Psoas muscle (tissue), 7 donors: ENCODE measurements at regions not wholly inside any gene's neighbourhood (a gene's known extent, or its start where the extent isn't known, plus 50 kb on each side); places are given as distances from the start of the nearest gene placed in this dataset.

Source experiments
- ATAC-seq, 4 donors: fragments of 200-7000 bp; cut with Tn5 transposase; one replicate each; pipeline ENCODE4 v1.9.1; 2020; ENCODE audit warnings: moderate library complexity in 3 of 4, mild to moderate bottlenecking in 2 of 4
- DNase-seq, 2 donors: peaks; one replicate each; pipeline ENCODE4 v3.0.0-alpha.2; 2020
- H3K27ac ChIP-seq: fragments of 200-600 bp; one replicate; pipeline ENCODE4 v1.8.0; 2022
- H3K27me3 ChIP-seq, 3 donors: fragments of 200-600 bp in 1 of 3; one replicate each; pipeline versions ENCODE4 v1.6.1 to v1.8.0; 2013 to 2022; ENCODE audit warnings: low read length in 2 of 3, mild to moderate bottlenecking in 2 of 3, moderate library complexity in 1 of 3; ENCODE audit not compliant: insufficient read depth in 3 of 3
- H3K36me3 ChIP-seq, 2 donors: fragments of 200-600 bp in 1 of 2; one replicate each; pipeline versions ENCODE4 v1.6.1 to v1.8.0; 2013 to 2022; ENCODE audit warnings: low read depth in 1 of 2, mild to moderate bottlenecking in 1 of 2, moderate library complexity in 1 of 2; ENCODE audit not compliant: insufficient read depth in 1 of 2
- H3K4me1 ChIP-seq: fragments of 200-600 bp; one replicate; pipeline ENCODE4 v1.8.0; 2022
- H3K4me3 ChIP-seq: fragments of 200-600 bp; one replicate; pipeline ENCODE4 v1.8.0; 2022; ENCODE audit warnings: mild to moderate bottlenecking
- H3K9me3 ChIP-seq: fragments of 200-600 bp; one replicate; pipeline ENCODE4 v1.8.0; 2022
- CTCF ChIP-seq: fragments of 200-600 bp; IDR thresholded peaks from one replicate; pipeline ENCODE4 v1.8.0; 2022; ENCODE audit warnings: antibody characterized with exemption
- WGBS, 3 donors: extraction: QIAGEN DNeasy Blood & Tissue Kit; methylation state at CpG; one replicate each; pipeline versions ENCODE4 v1.1.6 to v1.1.7; 2013; 5-methylcytosine and 5-hydroxymethylcytosine counted together
- intact Hi-C, 2 donors: fragments of 100-400 bp; cut with DNase I; formaldehyde crosslinking; loops; one replicate each; pipeline versions ENCODE4 v1.11.0 to v1.14.2; 2022
- donor health status: healthy with polysubstance abuse.
- donor health status: DM: no; HTN: no; CAD: no; lungs with moderate emphysema.
- donor health status: Bipolar disorder and iron deficiency.
- donor health status: healthy.
- donor health status: DM: yes; HTN: yes; CAD: no.
- donor health status: DM: no; HTN: no; CAD: no.
- donor health status: DM: yes; HTN: yes; CAD: no.

- WGBS, 3 donors, result 17 to 18% (median 18%) methylated on average over 2 of the region's 2 CpGs
- H3K4me1 ChIP-seq, result no peaks in the 10 kb centered on the region
- no peak overlapping the region for H3K27ac ChIP-seq
- ATAC-seq, result peak in 3 of 4 donors; percentile 61 to 76 (median 65)
- no peak overlapping the region for H3K4me3 ChIP-seq
- intact Hi-C loops, result no loop called here
- no peak for TF ChIP-seq CTCF
- no peaks in the 10 kb centered on the region for H3K36me3 ChIP-seq
- H3K9me3 ChIP-seq, result no peaks in the 10 kb centered on the region
- DNase-seq, result no peak
- H3K27me3 ChIP-seq, result peaks cover 0 to 3% (median 1%) of the 10 kb centered on the region in 3 donors
These were observed 162.3 kb upstream of the TPM1 start for GRCh38 chr15:62880278-62880677.

DNA sequence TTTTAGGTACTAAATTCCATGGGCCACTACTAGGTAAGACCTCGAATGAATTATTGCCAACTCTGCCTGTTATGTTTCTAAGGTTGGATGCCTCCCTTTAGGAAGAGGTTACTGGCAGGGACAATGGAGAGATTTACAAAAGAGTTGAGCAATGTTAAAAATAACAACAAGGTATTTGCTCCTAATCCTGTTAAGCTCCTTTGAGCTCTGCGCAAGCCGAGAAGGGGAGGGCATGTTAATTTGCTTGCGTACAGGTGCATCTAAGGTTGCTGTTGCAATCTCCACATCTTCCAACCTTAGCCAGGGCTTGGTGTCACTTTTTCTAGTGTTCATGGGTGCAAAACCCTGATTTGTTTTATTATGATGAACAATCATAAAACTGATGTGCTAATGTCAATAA, 161.5 kb upstream of the TPM1 start:
- Histone ChIP-seq H3K4me3 (no peak overlapping the region), H3K27me3 (peaks cover 0 to 3% (median 1%) of the 10 kb centered on the region in 3 donors), H3K36me3 (no peaks in the 10 kb centered on the region), H3K9me3 (no peaks in the 10 kb centered on the region), H3K27ac (no peak overlapping the region), H3K4me1 (no peaks in the 10 kb centered on the region)
- WGBS, 3 donors, result 38 to 45% (median 38%) methylated on average over 4 of the region's 4 CpGs
- ATAC-seq (peak; percentile 39 to 91 (median 76)), DNase-seq (no peak)
- no peak for TF ChIP-seq CTCF
- intact Hi-C loops, result no loop called here

DNA sequence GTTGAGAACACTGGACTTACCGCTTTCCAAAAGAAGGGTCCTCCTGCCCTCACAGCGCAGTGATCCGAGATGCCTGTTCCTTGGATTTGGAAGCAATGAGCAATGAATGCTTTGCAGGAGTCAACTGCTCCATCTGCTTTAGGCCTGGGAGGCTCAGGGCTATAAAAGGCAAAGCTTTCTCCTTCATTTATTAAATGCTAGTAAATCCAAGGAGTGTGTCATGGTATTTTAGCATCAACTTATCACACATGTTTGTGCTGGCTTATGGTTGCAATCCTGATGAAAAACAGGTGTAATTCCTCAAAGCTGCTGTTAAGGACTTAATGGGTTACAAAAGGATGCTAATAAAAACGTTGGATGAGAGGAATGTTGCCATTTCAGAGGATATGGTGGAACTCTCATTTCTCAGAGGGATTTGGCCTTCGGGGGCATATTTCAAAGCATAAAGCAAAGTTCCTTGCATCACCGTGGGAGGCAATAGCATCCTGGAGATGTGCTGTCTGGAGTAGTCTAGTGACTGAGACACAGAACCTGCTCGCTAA, 158.5 kb upstream of the TPM1 start:
- H3K36me3 ChIP-seq, result no peaks in the 10 kb centered on the region

DNA sequence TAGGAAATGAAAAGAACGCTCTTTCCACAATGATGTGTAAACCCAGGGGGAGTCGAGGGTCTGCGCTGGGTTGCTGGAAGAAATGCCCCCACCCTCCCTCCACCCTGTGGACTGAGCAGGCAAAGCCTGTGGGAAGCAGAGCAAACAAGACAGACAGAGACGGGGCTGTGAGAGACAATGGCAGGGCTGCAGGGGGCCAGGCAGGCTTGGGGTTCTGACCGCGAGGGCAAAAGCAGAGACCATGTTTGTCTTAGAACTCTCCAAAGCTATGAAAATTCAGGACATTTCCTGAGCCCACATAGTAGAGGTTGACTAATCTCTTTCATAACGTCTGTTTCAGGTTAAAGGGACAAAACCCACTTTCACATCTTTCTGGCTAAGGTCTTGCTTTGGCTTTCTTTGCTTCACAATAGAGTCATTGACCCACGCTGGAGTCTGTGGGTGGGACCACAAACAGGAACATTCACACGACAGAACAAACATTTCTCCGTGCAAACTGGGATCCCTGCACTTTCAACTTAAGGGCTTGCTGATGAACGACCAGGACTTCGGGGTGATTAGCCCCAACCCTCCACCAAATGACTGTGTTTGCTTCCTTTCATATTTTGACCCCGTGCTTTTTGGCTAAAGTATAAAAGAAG, 156.0 kb upstream of the TPM1 start:
- WGBS, 3 donors, result 55 to 62% (median 62%) methylated on average over 13 of the region's 13 CpGs
- Histone ChIP-seq H3K9me3 (no peaks in the 10 kb centered on the region), H3K4me1 (no peaks in the 10 kb centered on the region), H3K27me3 (peaks cover 0 to 3% (median 1%) of the 10 kb centered on the region in 3 donors), H3K36me3 (no peaks in the 10 kb centered on the region), H3K4me3 (no peak overlapping the region), H3K27ac (no peak overlapping the region)
- DNase-seq, result no peak
- no peak for TF ChIP-seq CTCF
- intact Hi-C loops, result no loop called here
- peak in 1 of 4 donors; percentile 24 for ATAC-seq

More for the DNA sequence above, 158.5 kb upstream of the TPM1 start:
- no peak for ATAC-seq
- H3K9me3 ChIP-seq, result no peaks in the 10 kb centered on the region
- no peak for TF ChIP-seq CTCF
- no peaks in the 10 kb centered on the region for H3K4me1 ChIP-seq
- peaks cover 0 to 3% (median 1%) of the 10 kb centered on the region in 3 donors for H3K27me3 ChIP-seq
- WGBS, 3 donors, result 66 to 77% (median 72%) methylated on average over 7 of the region's 7 CpGs
- no peak overlapping the region for H3K4me3 ChIP-seq
- no peak for DNase-seq
- no peak overlapping the region for H3K27ac ChIP-seq
- intact Hi-C loops, result no loop called here
